H1 (cell line): ENCODE measurements at regions not wholly inside any gene's neighbourhood (a gene's known extent, or its start where the extent isn't known, plus 50 kb on each side); places are given as distances from the start of the nearest gene placed in this dataset.

Experiments used
- CTCF ChIA-PET: fragments of 300-600 bp; sonication (Branson Sonifier 250); formaldehyde crosslinking; loops from one replicate; lab custom pipeline; 2021; ENCODE audit not compliant: partially characterized antibody; lab: Charles Lee
- POLR2A ChIA-PET: fragments of 300-600 bp; sonication (Branson Sonifier 250); formaldehyde crosslinking; loops from one replicate; lab custom pipeline; 2021; ENCODE audit warnings: inconsistent platforms; ENCODE audit not compliant: partially characterized antibody; lab: Charles Lee
- DNase-seq, 2 experiments: peaks; one replicate each; pipeline versions ENCODE4 v3.0.0 to v3.0.0-alpha.2; 2010 to 2022; ENCODE audit warnings: low spot score in 2 of 2, low read depth in 1 of 2, mixed read lengths in 1 of 2
- FAIRE-seq: peaks from 2 replicates; lab custom pipeline; 2011; peaks lifted over from hg19 to GRCh38; lab: Jason Lieb, UNC
- H2AFZ ChIP-seq: 2 replicates; pipeline ENCODE4 v1.8.1; 2012; ENCODE audit warnings: low read length, inconsistent platforms
- H2AK5ac ChIP-seq: 2 replicates; pipeline ENCODE4 v1.6.1; 2013; ENCODE audit warnings: low read depth, low read length
- H2BK120ac ChIP-seq: replicated peaks from 2 replicates; pipeline ENCODE3; 2013; ENCODE audit warnings: low read depth, low read length, inconsistent platforms
- H2BK12ac ChIP-seq: 2 replicates; pipeline ENCODE4 v1.6.1; 2013; ENCODE audit warnings: low read depth, low read length
- H2BK15ac ChIP-seq: 2 replicates; pipeline ENCODE4 v1.6.1; 2013; ENCODE audit warnings: low read length
- H2BK20ac ChIP-seq: 2 replicates; pipeline ENCODE4 v1.6.1; 2013; ENCODE audit warnings: low read length
- H2BK5ac ChIP-seq: 2 replicates; pipeline ENCODE4 v1.6.1; 2013; ENCODE audit warnings: low read depth, low read length
- H3K14ac ChIP-seq: 2 replicates; pipeline ENCODE4 v1.6.1; 2013; ENCODE audit warnings: inconsistent platforms; ENCODE audit not compliant: insufficient read length
- H3K18ac ChIP-seq: 2 replicates; pipeline ENCODE4 v1.6.1; 2013; ENCODE audit warnings: low read length; ENCODE audit errors: extremely low read depth
- H3K23ac ChIP-seq: 2 replicates; pipeline ENCODE4 v1.6.1; 2013; ENCODE audit warnings: inconsistent platforms; ENCODE audit not compliant: insufficient read length
- H3K23me2 ChIP-seq: 2 replicates; pipeline ENCODE4 v1.6.1; 2013; ENCODE audit warnings: low read depth, low read length
- H3K27ac ChIP-seq: 2 replicates; pipeline ENCODE4 v1.6.1; 2011; ENCODE audit warnings: low read depth, low read length, inconsistent platforms
- H3K27me3 ChIP-seq, 4 experiments: replicated peaks in 1 of 4; 1 replicate in 1 of 4; 2 replicates in 3 of 4; pipeline versions ENCODE4 v1.6.1 to v1.8.1; 2011 to 2013; ENCODE audit warnings: low read length in 3 of 4, mild to moderate bottlenecking in 3 of 4, inconsistent platforms in 2 of 4, mixed read lengths in 2 of 4, moderate library complexity in 1 of 4; ENCODE audit not compliant: control insufficient read depth in 3 of 4, insufficient read depth in 3 of 4; ENCODE audit errors: extremely low read depth in 1 of 4
- H3K36me3 ChIP-seq, 4 experiments: 2 replicates each; pipeline versions ENCODE4 v1.6.1 to v1.8.1; 2011 to 2013; ENCODE audit warnings: mild to moderate bottlenecking in 4 of 4, low read length in 3 of 4, moderate library complexity in 2 of 4, control low read depth in 1 of 4, inconsistent platforms in 1 of 4; ENCODE audit not compliant: insufficient read depth in 4 of 4, control insufficient read depth in 2 of 4
- H3K4ac ChIP-seq: replicated peaks from 2 replicates; pipeline ENCODE3; 2013; ENCODE audit warnings: low read length, low read depth, mixed read lengths, inconsistent platforms; ENCODE audit not compliant: insufficient read length
- H3K4me1 ChIP-seq, 4 experiments: replicated peaks in 1 of 4; 1 replicate in 1 of 4; 2 replicates in 3 of 4; pipeline versions ENCODE4 v1.6.1 to v1.8.1; 2011 to 2013; ENCODE audit warnings: low read length in 3 of 4, inconsistent platforms in 2 of 4, mixed read lengths in 1 of 4; ENCODE audit not compliant: insufficient read depth in 4 of 4, control insufficient read depth in 3 of 4
- H3K4me2 ChIP-seq, 2 experiments: 2 replicates each; pipeline versions ENCODE4 v1.6.1 to v1.8.1; 2011 to 2013; ENCODE audit warnings: low read depth in 2 of 2, low read length in 2 of 2, control low read depth in 1 of 2, inconsistent platforms in 1 of 2, mild to moderate bottlenecking in 1 of 2; ENCODE audit not compliant: insufficient read depth in 1 of 2
- H3K4me3 ChIP-seq, 4 experiments: fragments of 200-600, 300-600 bp in 1 of 4; sonication (generic), shearing (Covaris generic), sonication (Bioruptor Twin) in 1 of 4; 2 replicates each; pipeline versions ENCODE4 v1.5.1 to v1.8.1; 2011 to 2016; ENCODE audit warnings: low read length in 4 of 4, low read depth in 3 of 4, control low read depth in 2 of 4, inconsistent platforms in 2 of 4, mild to moderate bottlenecking in 2 of 4, mixed read lengths in 1 of 4, moderate library complexity in 1 of 4; ENCODE audit not compliant: insufficient read depth in 2 of 4; ENCODE audit errors: extremely low read depth in 1 of 4
- H3K56ac ChIP-seq: replicated peaks from 2 replicates; pipeline ENCODE3; 2013; ENCODE audit warnings: low read depth, mild to moderate bottlenecking, mixed read lengths, low read length, inconsistent platforms; ENCODE audit not compliant: insufficient read length
- H3K79me1 ChIP-seq: 2 replicates; pipeline ENCODE4 v1.6.1; 2013; ENCODE audit warnings: low read depth, low read length, control low read depth
- H3K79me2 ChIP-seq, 2 experiments: 2 replicates each; pipeline versions ENCODE4 v1.6.1 to v1.8.1; 2012 to 2013; ENCODE audit warnings: low read length in 2 of 2, mild to moderate bottlenecking in 2 of 2, inconsistent platforms in 1 of 2; ENCODE audit not compliant: insufficient read depth in 2 of 2, control insufficient read depth in 1 of 2
- H3K9ac ChIP-seq, 4 experiments: replicated peaks in 1 of 4; 1 replicate in 1 of 4; 2 replicates in 3 of 4; pipeline versions ENCODE4 v1.6.1 to v1.8.1; 2011 to 2013; ENCODE audit warnings: low read depth in 3 of 4, low read length in 3 of 4, control low read depth in 2 of 4, mild to moderate bottlenecking in 2 of 4, moderate library complexity in 2 of 4, inconsistent platforms in 1 of 4; ENCODE audit errors: extremely low read depth in 1 of 4
- H3K9me3 ChIP-seq, 2 experiments: 2 replicates each; pipeline versions ENCODE4 v1.6.1 to v1.8.1; 2012 to 2013; ENCODE audit warnings: mild to moderate bottlenecking in 2 of 2, moderate library complexity in 2 of 2, control low read depth in 1 of 2, inconsistent platforms in 1 of 2, low read depth in 1 of 2, low read length in 1 of 2, mixed read lengths in 1 of 2; ENCODE audit not compliant: insufficient read depth in 2 of 2
- H4K20me1 ChIP-seq, 2 experiments: replicated peaks in 1 of 2; 2 replicates each; pipeline versions ENCODE3 to v1.8.1; 2011 to 2013; ENCODE audit warnings: inconsistent platforms in 2 of 2, low read length in 2 of 2, mild to moderate bottlenecking in 1 of 2; ENCODE audit not compliant: insufficient read depth in 2 of 2, control insufficient read depth in 1 of 2
- H4K5ac ChIP-seq: 2 replicates; pipeline ENCODE4 v1.6.1; 2013; ENCODE audit warnings: low read length, low read depth, mixed read lengths, inconsistent platforms; ENCODE audit not compliant: insufficient read length
- H4K8ac ChIP-seq: 2 replicates; pipeline ENCODE4 v1.8.0; 2013; ENCODE audit warnings: mild to moderate bottlenecking, moderate library complexity, low read length, inconsistent platforms; ENCODE audit not compliant: insufficient read depth; ENCODE audit errors: extremely low read depth
- H4K91ac ChIP-seq: replicated peaks from 2 replicates; pipeline ENCODE3; 2013; ENCODE audit warnings: low read length, mixed read lengths, inconsistent platforms; ENCODE audit not compliant: insufficient read length
- BACH1 ChIP-seq: IDR thresholded peaks from 2 replicates; pipeline ENCODE4 v1.6.1; 2012; ENCODE audit warnings: low read length, improper control_type of control experiment
- EZH2 ChIP-seq: fragments of 200-600 bp; sonication (generic); IDR thresholded peaks from 2 replicates; pipeline ENCODE4 v1.7.1; 2012; ENCODE audit warnings: low read depth, mild to moderate bottlenecking, moderate library complexity, low read length, inconsistent platforms; ENCODE audit not compliant: severe bottlenecking
- FOSL1 ChIP-seq: IDR thresholded peaks from 2 replicates; pipeline ENCODE4 v1.6.1; 2011; ENCODE audit warnings: mild to moderate bottlenecking, low read depth, low read length, moderate library complexity; ENCODE audit not compliant: insufficient read depth
- HDAC2 ChIP-seq, 2 experiments: fragments of 300-600 bp in 1 of 2; sonication (generic) in 1 of 2; IDR thresholded peaks; 2 replicates each; pipeline ENCODE4 v1.6.1; 2011 to 2012; ENCODE audit warnings: low read depth in 2 of 2, low read length in 2 of 2, mild to moderate bottlenecking in 2 of 2, moderate library complexity in 2 of 2, borderline replicate concordance in 1 of 2, inconsistent platforms in 1 of 2
- JUND ChIP-seq: IDR thresholded peaks from 2 replicates; pipeline ENCODE4 v1.6.1; 2011; ENCODE audit warnings: mild to moderate bottlenecking, improper control_type of control experiment, low read length
- YY1 ChIP-seq: IDR thresholded peaks from 2 replicates; pipeline ENCODE4 v1.6.1; 2011; ENCODE audit warnings: low read depth, mild to moderate bottlenecking, low read length

DNA sequence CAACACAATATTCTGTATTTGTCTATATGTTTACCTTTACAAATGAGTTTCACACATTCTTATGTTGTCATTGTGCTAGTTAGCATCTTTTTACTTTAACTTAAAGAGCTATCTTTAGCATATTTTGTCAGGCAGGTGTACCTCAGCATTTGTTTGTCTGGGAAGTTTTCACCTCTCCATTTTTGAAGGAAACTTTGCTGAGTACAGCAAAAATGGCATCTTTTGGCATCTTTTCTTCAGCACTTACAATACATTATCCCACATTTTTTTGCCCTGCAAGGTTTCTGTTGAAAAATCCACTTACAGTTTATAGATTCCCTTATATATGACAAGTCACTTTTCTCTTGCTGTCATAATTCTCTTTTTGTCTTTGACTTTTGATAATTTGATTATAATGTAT is 171.3 kb upstream of the XIRP2 start:
- POLR2A ChIA-PET = no interaction called here
- no peak overlapping the region for H3K18ac ChIP-seq
- no peaks in the 10 kb centered on the region for H4K20me1 ChIP-seq
- TF ChIP-seq YY1 = no peak
- no peak for TF ChIP-seq FOSL1
- TF ChIP-seq JUND = no peak
- TF ChIP-seq BACH1 = no peak
- TF ChIP-seq EZH2 = no peak
- TF ChIP-seq HDAC2 (IDR thresholded peaks at IDR 0.05; ENCODE audit: borderline replicate concordance in 1 of 2, low read depth in 2 of 2, low read length in 2 of 2) = no peak
- no peak overlapping the region for H3K9ac ChIP-seq
- H3K4me1 ChIP-seq = no peaks in the 10 kb centered on the region
- no peaks in the 10 kb centered on the region for H3K79me2 ChIP-seq
- no peak overlapping the region for H3K56ac ChIP-seq
- H2BK12ac ChIP-seq = no peak overlapping the region
- no peaks in the 10 kb centered on the region for H3K79me1 ChIP-seq
- no peak overlapping the region for H2BK120ac ChIP-seq
- H3K9me3 ChIP-seq = no peaks in the 10 kb centered on the region; a peak in 1 of 4 replicates
- H2AFZ ChIP-seq = no peak overlapping the region
- no peak overlapping the region for H4K91ac ChIP-seq
- FAIRE-seq (no peak), DNase-seq (no peak)
- H2BK20ac ChIP-seq = no peak overlapping the region
- no peaks in the 10 kb centered on the region for H3K36me3 ChIP-seq
- no peak overlapping the region for H3K14ac ChIP-seq
- no peak overlapping the region for H3K4ac ChIP-seq
- H3K4me3 ChIP-seq = no peak overlapping the region
- H3K23ac ChIP-seq = no peak overlapping the region
- no peaks in the 10 kb centered on the region for H3K23me2 ChIP-seq
- no peak overlapping the region for H4K8ac ChIP-seq
- H2AK5ac ChIP-seq = no peak overlapping the region
- H2BK15ac ChIP-seq = no peak overlapping the region
- CTCF ChIA-PET = interaction anchor here (1.4 kb wide), 1 partner anchor 14 kb away, joined by 3 read pairs; no protein-coding TSS in a partner anchor
- no peaks in the 10 kb centered on the region for H3K27me3 ChIP-seq
- H4K5ac ChIP-seq = no peak overlapping the region
- H3K27ac ChIP-seq = no peak overlapping the region
- no peak overlapping the region for H2BK5ac ChIP-seq
- no peak overlapping the region for H3K4me2 ChIP-seq
